Gastroesophageal sphincter (tissue), 4 donors: ENCODE measurements at regions not wholly inside any gene's neighbourhood (a gene's known extent, or its start where the extent isn't known, plus 50 kb on each side); places are given as distances from the start of the nearest gene placed in this dataset.

ENCODE experiments used
- ATAC-seq: fragments of 150-250 bp; one replicate; pipeline ENCODE4 v1.9.1; 2016; ENCODE audit warnings: mild to moderate bottlenecking, moderate library complexity
- H3K27ac ChIP-seq, 4 donors: fragments of 200-600 bp; sonication (generic) in 3 of 4; 1 replicate in 3 of 4; 2 replicates in 1 of 4; pipeline ENCODE4 v1.5.1; 2016 to 2019
- H3K27me3 ChIP-seq: fragments of 200-600 bp; sonication (generic); one replicate; pipeline ENCODE4 v1.5.1; 2019
- H3K36me3 ChIP-seq, 2 donors: fragments of 200-600 bp; sonication (generic); one replicate each; pipeline ENCODE4 v1.5.1; 2019; ENCODE audit warnings: control low read depth in 1 of 2
- H3K4me1 ChIP-seq, 3 donors: fragments of 200-600 bp; sonication (generic); 1 replicate in 2 of 3; 2 replicates in 1 of 3; pipeline ENCODE4 v1.5.1; 2016 to 2019; ENCODE audit warnings: control low read depth in 2 of 3
- H3K4me3 ChIP-seq, 2 donors: fragments of 200-600 bp; sonication (generic); one replicate each; pipeline ENCODE4 v1.5.1; 2019; ENCODE audit warnings: mild to moderate bottlenecking in 1 of 2, moderate library complexity in 1 of 2
- H3K9me3 ChIP-seq, 3 donors: fragments of 200-600 bp; sonication (generic); one replicate each; pipeline ENCODE4 v1.5.1; 2017 to 2019; ENCODE audit warnings: control low read depth in 2 of 3
- CTCF ChIP-seq, 4 experiments: fragments of 200-600 bp in 2 of 4; fragments of 450-650 bp in 2 of 4; sonication (generic) in 1 of 4; IDR thresholded peaks; one replicate each; pipeline ENCODE4 v1.5.1; 2017 to 2019; ENCODE audit warnings: antibody characterized with exemption in 4 of 4, mild to moderate bottlenecking in 2 of 4, moderate library complexity in 2 of 4
- EP300 ChIP-seq: sonication (generic); formaldehyde crosslinking; IDR thresholded peaks from one replicate; pipeline ENCODE4 v1.6.1; 2017; ENCODE audit warnings: antibody characterized with exemption, mild to moderate bottlenecking
- POLR2A ChIP-seq, 2 donors: fragments of 450-650 bp; IDR thresholded peaks; one replicate each; pipeline ENCODE4 v1.6.1; 2017; ENCODE audit warnings: antibody characterized with exemption in 2 of 2, mild to moderate bottlenecking in 2 of 2, moderate library complexity in 1 of 2
- POLR2AphosphoS5 ChIP-seq: sonication (generic); formaldehyde crosslinking; IDR thresholded peaks from one replicate; pipeline ENCODE4 v1.6.1; 2017; ENCODE audit warnings: antibody characterized with exemption
- WGBS, 2 donors: methylation state at CpG; one replicate each; pipeline ENCODE4 v1.1.5; 2018; ENCODE audit warnings: low coverage in 1 of 2; 5-methylcytosine and 5-hydroxymethylcytosine counted together

GRCh38 chr1:165014753-165015152 lies 341.8 kb downstream of the LMX1A start:
- WGBS, 2 donors = 79 to 83% methylated on average over 2 to 4 of the region's 4 CpGs
- no peaks in the 10 kb centered on the region for H3K27me3 ChIP-seq
- ATAC-seq = no peak
- no peak overlapping the region for H3K27ac ChIP-seq
- no peaks in the 10 kb centered on the region for H3K9me3 ChIP-seq
- no peak overlapping the region for H3K4me3 ChIP-seq
- no peaks in the 10 kb centered on the region for H3K36me3 ChIP-seq
- TF ChIP-seq POLR2A (IDR thresholded peaks at IDR 0.05) = no peak
- TF ChIP-seq EP300 = no peak
- no peak for TF ChIP-seq POLR2AphosphoS5
- no peak for TF ChIP-seq CTCF (IDR thresholded peaks at IDR 0.05)
- peaks cover 0 to 17% (median 0%) of the 10 kb centered on the region in 3 donors for H3K4me1 ChIP-seq

- Histone ChIP-seq H3K4me1 (peaks cover 0 to 17% (median 0%) of the 10 kb centered on the region in 3 donors), H3K9me3 (no peaks in the 10 kb centered on the region), H3K4me3 (no peak overlapping the region), H3K27me3 (no peaks in the 10 kb centered on the region), H3K36me3 (no peaks in the 10 kb centered on the region), H3K27ac (peak overlapping the region in 2 of 4 donors; percentile 21 to 28)
- no peak for ATAC-seq
- no peak for TF ChIP-seq EP300
- no peak for TF ChIP-seq POLR2AphosphoS5
- no peak for TF ChIP-seq POLR2A (IDR thresholded peaks at IDR 0.05)
- TF ChIP-seq CTCF (IDR thresholded peaks at IDR 0.05) = no peak
- WGBS, 2 donors = 8 to 17% methylated on average over 1 of the region's 1 CpG
These were observed 344.5 kb downstream of the LMX1A start for GRCh38 chr1:165011991-165012531.

GRCh38 chr1:165011186-165011585 lies 345.3 kb downstream of the LMX1A start:
- H3K27me3 ChIP-seq = no peaks in the 10 kb centered on the region
- 25% methylated on average over 1 of the region's 1 CpG; no CpG with 5 or more reads in 1 of the 2 donors for WGBS, 2 donors
- peak overlapping the region in 1 of 4 donors; percentile 28 for H3K27ac ChIP-seq
- H3K36me3 ChIP-seq = no peaks in the 10 kb centered on the region
- ATAC-seq = no peak
- no peak for TF ChIP-seq EP300
- TF ChIP-seq POLR2AphosphoS5 = no peak
- no peak for TF ChIP-seq POLR2A (IDR thresholded peaks at IDR 0.05)
- no peak for TF ChIP-seq CTCF (IDR thresholded peaks at IDR 0.05)
- no peaks in the 10 kb centered on the region for H3K9me3 ChIP-seq
- peaks cover 0 to 17% (median 0%) of the 10 kb centered on the region in 3 donors for H3K4me1 ChIP-seq
- H3K4me3 ChIP-seq = no peak overlapping the region

GRCh38 chr1:165010418-165011070 lies 346.0 kb downstream of the LMX1A start:
- TF ChIP-seq POLR2AphosphoS5 (no peak), EP300 (no peak), CTCF (IDR thresholded peaks at IDR 0.05) (no peak), POLR2A (IDR thresholded peaks at IDR 0.05) (no peak)
- Histone ChIP-seq H3K27ac (no peak overlapping the region), H3K4me1 (peaks cover 0 to 17% (median 0%) of the 10 kb centered on the region in 3 donors), H3K36me3 (no peaks in the 10 kb centered on the region), H3K27me3 (no peaks in the 10 kb centered on the region), H3K4me3 (no peak overlapping the region), H3K9me3 (no peaks in the 10 kb centered on the region)
- ATAC-seq = no peak
- 0 to 34% methylated on average over 1 to 3 of the region's 3 CpGs for WGBS, 2 donors

- Histone ChIP-seq H3K36me3 (no peaks in the 10 kb centered on the region), H3K27ac (no peak overlapping the region), H3K4me1 (peaks cover 0 to 11% (median 0%) of the 10 kb centered on the region in 3 donors), H3K4me3 (no peak overlapping the region), H3K9me3 (peaks cover 0 to 7% (median 0%) of the 10 kb centered on the region in 3 donors), H3K27me3 (no peaks in the 10 kb centered on the region)
- WGBS, 2 donors = 75 to 91% methylated on average over 7 of the region's 7 CpGs
- TF ChIP-seq CTCF (IDR thresholded peaks at IDR 0.05) = no peak
- TF ChIP-seq POLR2AphosphoS5 = no peak
- TF ChIP-seq POLR2A (IDR thresholded peaks at IDR 0.05) = no peak
- no peak for TF ChIP-seq EP300
- ATAC-seq = no peak
These were observed 349.7 kb downstream of the LMX1A start for GRCh38 chr1:165006831-165007230.
